ENCODE measurements at regions not wholly inside any gene's neighbourhood (a gene's known extent, or its start where the extent isn't known, plus 50 kb on each side); places are given as distances from the start of the nearest gene placed in this dataset.
A peak's percentile ranks its signal among the peaks of the same experiment; 100 is the strongest.

DNA sequence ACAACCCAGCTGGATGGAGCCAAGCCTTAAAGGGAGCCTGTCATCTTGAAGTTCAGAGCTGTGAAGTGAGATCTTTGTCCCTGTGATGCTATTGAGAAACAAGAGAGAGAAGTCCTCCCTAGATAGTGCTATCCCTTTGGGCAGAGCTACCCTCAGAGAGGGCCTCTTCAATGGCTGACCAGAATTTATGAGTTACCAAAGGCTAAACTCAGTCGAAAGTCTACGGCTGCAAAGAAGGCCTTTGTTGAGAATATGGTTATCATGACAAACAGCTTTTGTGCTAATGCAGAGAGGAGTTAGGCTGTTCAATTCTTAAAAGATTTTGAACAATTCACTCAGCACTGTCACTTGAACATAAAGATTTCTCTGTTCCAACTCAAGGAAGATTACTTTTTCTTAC lies 65.9 kb upstream of the C3orf80 start:
- Mint-ChIP-seq H3K36me3 (no peaks in the 10 kb centered on the region), H3K9me3 (no peaks in the 10 kb centered on the region), H3K4me1 (peaks cover 0 to 3% (median 0%) of the 10 kb centered on the region in 7 donors), H3K4me3 (no peak overlapping the region), H3K27ac (no peak overlapping the region), H3K27me3 (peaks cover 0 to 33% (median 17%) of the 10 kb centered on the region in 5 donors)
- ATAC-seq = no peak
- H3K4me3 ChIP-seq (ENCODE audit: low read length) = no peak overlapping the region
- ChIA-PET CTCF (no interaction called here), POLR2A (no interaction called here)
- no peaks in the 10 kb centered on the region for H3K36me3 ChIP-seq (ENCODE audit: control insufficient read depth in 2 of 3, insufficient read depth in 3 of 3, low read length in 3 of 3)
- no peak overlapping the region for H3K27ac ChIP-seq (ENCODE audit: low read depth, low read length)
- intact Hi-C loops (cut with micrococcal nuclease) = no loop called here
- H3K4me1 ChIP-seq (ENCODE audit: control insufficient read depth in 2 of 2, insufficient read depth in 2 of 2, low read length in 2 of 2) = no peaks in the 10 kb centered on the region
- no peak for DNase-seq
- H3K9me3 ChIP-seq (ENCODE audit: control insufficient read depth in 2 of 3, low read length in 3 of 3) = no peaks in the 10 kb centered on the region
- H3K27me3 ChIP-seq (ENCODE audit: control insufficient read depth in 2 of 2, insufficient read depth in 2 of 2, low read length in 2 of 2) = no peaks in the 10 kb centered on the region

DNA sequence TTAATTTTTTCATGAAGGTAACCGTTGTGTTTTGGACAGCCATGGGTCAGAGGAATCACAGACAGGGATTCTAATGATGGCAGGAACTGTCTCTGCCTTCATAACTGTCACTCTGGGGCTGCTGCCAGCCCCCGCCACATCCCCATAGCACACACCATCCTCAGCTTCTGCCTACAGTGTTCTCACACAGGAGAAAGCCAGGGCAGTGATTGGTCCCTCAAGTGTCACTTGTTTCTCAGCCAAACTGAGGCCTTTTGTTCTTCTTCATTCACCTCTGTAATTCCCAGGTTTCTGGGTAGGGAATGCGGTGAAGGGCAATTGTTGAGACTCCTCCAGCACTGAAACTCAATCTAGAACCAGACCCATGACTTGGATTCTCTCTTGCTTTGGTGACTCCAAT lies 65.4 kb upstream of the C3orf80 start:
- no peaks in the 10 kb centered on the region for H3K9me3 Mint-ChIP-seq
- POLR2A ChIA-PET = no interaction called here
- ATAC-seq = no peak

DNA sequence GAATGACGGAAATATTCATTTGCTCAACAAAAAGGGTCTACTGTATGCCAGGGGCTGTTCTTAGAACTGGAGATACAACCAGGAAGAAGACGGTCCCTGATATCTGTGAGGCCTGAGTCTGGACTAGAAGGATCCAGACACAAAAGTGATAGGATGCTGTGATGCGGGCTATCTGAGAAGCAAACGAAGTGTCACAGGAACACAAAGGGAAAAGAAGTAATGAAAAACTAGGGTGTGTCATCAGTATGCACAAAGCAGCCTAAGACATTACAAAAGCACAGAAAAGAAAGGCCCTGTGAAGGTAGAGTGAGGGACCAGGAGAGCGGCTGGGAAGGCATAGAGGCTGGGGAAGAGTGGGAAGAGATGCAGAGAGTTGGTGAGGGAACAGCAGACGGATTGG lies 63.3 kb upstream of the C3orf80 start:
- Histone ChIP-seq H3K27me3 (ENCODE audit: control insufficient read depth in 2 of 2, insufficient read depth in 2 of 2, low read length in 2 of 2) (no peaks in the 10 kb centered on the region), H3K27ac (ENCODE audit: low read depth, low read length) (no peak overlapping the region), H3K9me3 (ENCODE audit: control insufficient read depth in 2 of 3, low read length in 3 of 3) (no peaks in the 10 kb centered on the region), H3K4me1 (ENCODE audit: control insufficient read depth in 2 of 2, insufficient read depth in 2 of 2, low read length in 2 of 2) (no peaks in the 10 kb centered on the region), H3K4me3 (ENCODE audit: low read length) (no peak overlapping the region), H3K36me3 (ENCODE audit: control insufficient read depth in 2 of 3, insufficient read depth in 3 of 3, low read length in 3 of 3) (no peaks in the 10 kb centered on the region)
- Mint-ChIP-seq H3K4me3 (no peak overlapping the region), H3K27ac (no peak overlapping the region), H3K27me3 (peaks cover 0 to 33% (median 17%) of the 10 kb centered on the region in 5 donors), H3K4me1 (peaks cover 0 to 3% (median 0%) of the 10 kb centered on the region in 7 donors), H3K36me3 (no peaks in the 10 kb centered on the region), H3K9me3 (no peaks in the 10 kb centered on the region)
- DNase-seq (no peak), ATAC-seq (no peak)
- ChIA-PET CTCF (no interaction called here), POLR2A (no interaction called here)
- intact Hi-C loops (cut with micrococcal nuclease) = loop anchor here in 1 of 2 donors (5.0 kb wide), 1 partner anchor 235 kb away; the partner anchor contains the start of genes IFT80 and SMC4

More for the DNA sequence above, 65.4 kb upstream of the C3orf80 start:
- Mint-ChIP-seq H3K36me3 (no peaks in the 10 kb centered on the region), H3K27me3 (peaks cover 0 to 33% (median 17%) of the 10 kb centered on the region in 5 donors), H3K4me3 (no peak overlapping the region), H3K27ac (no peak overlapping the region), H3K4me1 (peaks cover 0 to 3% (median 0%) of the 10 kb centered on the region in 7 donors)
- intact Hi-C loops (cut with micrococcal nuclease) = loop anchor here in 1 of 2 donors (5.0 kb wide), 1 partner anchor 237 kb away; the partner anchor contains the start of genes IFT80 and SMC4
- CTCF ChIA-PET = interaction anchor here (0.7 kb wide), 1 partner anchor 281 kb away, joined by 3 read pairs; no protein-coding TSS in a partner anchor
- Histone ChIP-seq H3K27ac (ENCODE audit: low read depth, low read length) (no peak overlapping the region), H3K36me3 (ENCODE audit: control insufficient read depth in 2 of 3, insufficient read depth in 3 of 3, low read length in 3 of 3) (no peaks in the 10 kb centered on the region), H3K9me3 (ENCODE audit: control insufficient read depth in 2 of 3, low read length in 3 of 3) (no peaks in the 10 kb centered on the region), H3K27me3 (ENCODE audit: control insufficient read depth in 2 of 2, insufficient read depth in 2 of 2, low read length in 2 of 2) (no peaks in the 10 kb centered on the region), H3K4me3 (ENCODE audit: low read length) (no peak overlapping the region), H3K4me1 (ENCODE audit: control insufficient read depth in 2 of 2, insufficient read depth in 2 of 2, low read length in 2 of 2) (no peaks in the 10 kb centered on the region)
- DNase-seq = no peak

DNA sequence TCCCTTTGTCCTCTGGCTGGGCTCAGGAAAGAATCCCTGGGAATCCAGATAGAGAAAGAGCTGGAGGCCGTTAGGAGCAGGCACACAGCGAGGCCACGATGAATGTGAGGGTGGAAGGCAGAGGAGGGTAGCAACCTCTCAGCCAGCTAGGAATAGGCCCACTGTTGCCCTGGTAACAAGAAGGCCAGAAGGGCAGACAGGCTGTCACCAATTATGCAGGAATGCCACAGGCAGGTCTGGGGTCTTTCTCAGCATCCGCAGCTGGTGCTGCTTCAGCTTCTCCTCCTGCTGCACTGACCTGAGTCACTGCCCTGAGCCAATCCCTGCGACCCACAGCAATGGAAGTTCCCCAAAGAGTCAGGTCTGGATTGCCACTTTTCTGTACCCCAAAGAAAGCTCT lies 62.8 kb upstream of the C3orf80 start:
- Mint-ChIP-seq H3K9me3 (no peaks in the 10 kb centered on the region), H3K27ac (no peak overlapping the region), H3K36me3 (no peaks in the 10 kb centered on the region), H3K4me1 (peaks cover 0 to 3% (median 0%) of the 10 kb centered on the region in 7 donors), H3K27me3 (peaks cover 0 to 33% (median 17%) of the 10 kb centered on the region in 5 donors), H3K4me3 (no peak overlapping the region)
- no peak overlapping the region for H3K27ac ChIP-seq (ENCODE audit: low read depth, low read length)
- ChIA-PET CTCF (interaction anchor here (1.0 to 1.9 kb wide), 3 partner anchors 13 to 251 kb away, joined by 3 to 10 read pairs (median 4); no protein-coding TSS in a partner anchor), POLR2A (no interaction called here)
- ATAC-seq (no peak), DNase-seq (no peak)
- intact Hi-C loops (cut with micrococcal nuclease) = loop anchor here in 1 of 2 donors (5.0 kb wide), 1 partner anchor 235 kb away; the partner anchor contains the start of genes IFT80 and SMC4
- H3K4me3 ChIP-seq (ENCODE audit: low read length) = no peak overlapping the region
- no peaks in the 10 kb centered on the region for H3K9me3 ChIP-seq (ENCODE audit: control insufficient read depth in 2 of 3, low read length in 3 of 3)
- no peaks in the 10 kb centered on the region for H3K4me1 ChIP-seq (ENCODE audit: control insufficient read depth in 2 of 2, insufficient read depth in 2 of 2, low read length in 2 of 2)
- no peaks in the 10 kb centered on the region for H3K36me3 ChIP-seq (ENCODE audit: control insufficient read depth in 2 of 3, insufficient read depth in 3 of 3, low read length in 3 of 3)
- H3K27me3 ChIP-seq (ENCODE audit: control insufficient read depth in 2 of 2, insufficient read depth in 2 of 2, low read length in 2 of 2) = no peaks in the 10 kb centered on the region

DNA sequence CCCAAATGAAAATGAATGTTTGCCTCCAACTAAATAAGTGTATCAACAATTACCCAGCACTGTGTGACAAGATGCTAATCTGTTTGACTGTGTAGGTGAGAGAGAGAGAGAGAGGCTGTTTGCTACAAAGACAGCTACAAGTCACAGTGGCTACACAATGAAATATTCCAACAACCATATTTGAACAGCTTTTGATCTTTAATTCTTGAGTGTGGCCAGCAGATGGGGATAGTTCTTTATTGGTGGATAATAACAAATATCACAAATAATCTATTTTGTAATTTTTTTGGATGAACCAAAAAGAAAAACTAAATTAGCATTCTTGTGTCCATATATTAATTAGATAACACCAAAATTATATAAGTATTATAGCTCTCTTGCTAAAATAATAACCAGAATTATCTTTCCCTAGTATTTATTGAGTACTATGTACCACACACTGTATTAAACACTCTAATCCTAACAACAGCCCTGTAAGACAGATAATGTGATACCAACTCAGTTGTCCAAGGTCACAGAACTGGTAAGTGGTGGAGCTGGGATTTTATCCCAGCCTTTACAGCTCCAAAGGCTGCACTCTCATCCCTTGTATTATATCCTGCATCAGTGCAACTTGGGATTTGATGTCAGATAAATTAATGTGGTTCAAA lies 61.9 kb upstream of the C3orf80 start:
- Mint-ChIP-seq H3K27ac (no peak overlapping the region), H3K27me3 (peaks cover 0 to 33% (median 17%) of the 10 kb centered on the region in 5 donors), H3K4me3 (no peak overlapping the region), H3K36me3 (no peaks in the 10 kb centered on the region), H3K4me1 (peaks cover 0 to 3% (median 0%) of the 10 kb centered on the region in 7 donors), H3K9me3 (no peaks in the 10 kb centered on the region)
- Histone ChIP-seq H3K4me3 (ENCODE audit: low read length) (no peak overlapping the region), H3K27ac (ENCODE audit: low read depth, low read length) (no peak overlapping the region), H3K9me3 (ENCODE audit: control insufficient read depth in 2 of 3, low read length in 3 of 3) (no peaks in the 10 kb centered on the region), H3K36me3 (ENCODE audit: control insufficient read depth in 2 of 3, insufficient read depth in 3 of 3, low read length in 3 of 3) (no peaks in the 10 kb centered on the region), H3K4me1 (ENCODE audit: control insufficient read depth in 2 of 2, insufficient read depth in 2 of 2, low read length in 2 of 2) (no peaks in the 10 kb centered on the region), H3K27me3 (ENCODE audit: control insufficient read depth in 2 of 2, insufficient read depth in 2 of 2, low read length in 2 of 2) (no peaks in the 10 kb centered on the region)
- intact Hi-C loops (cut with micrococcal nuclease) = loop anchor here (1.0 to 5.0 kb wide), 4 partner anchors 180 to 323 kb away; partner anchors contain the start of genes IFT80 (in 1 of the 2) and SMC4 (in 1 of the 2)
- POLR2A ChIA-PET = interaction anchor here (0.6 kb wide), 1 partner anchor 390 kb away, joined by 3 read pairs; no protein-coding TSS in a partner anchor
- ATAC-seq (no peak), DNase-seq (peak in 4 of 9 donors; percentile 1 to 19 (median 7))
- CTCF ChIA-PET = interaction anchor here (0.5 to 1.9 kb wide), 5 partner anchors 14 to 252 kb away, joined by 3 to 10 read pairs (median 4); no protein-coding TSS in a partner anchor

DNA sequence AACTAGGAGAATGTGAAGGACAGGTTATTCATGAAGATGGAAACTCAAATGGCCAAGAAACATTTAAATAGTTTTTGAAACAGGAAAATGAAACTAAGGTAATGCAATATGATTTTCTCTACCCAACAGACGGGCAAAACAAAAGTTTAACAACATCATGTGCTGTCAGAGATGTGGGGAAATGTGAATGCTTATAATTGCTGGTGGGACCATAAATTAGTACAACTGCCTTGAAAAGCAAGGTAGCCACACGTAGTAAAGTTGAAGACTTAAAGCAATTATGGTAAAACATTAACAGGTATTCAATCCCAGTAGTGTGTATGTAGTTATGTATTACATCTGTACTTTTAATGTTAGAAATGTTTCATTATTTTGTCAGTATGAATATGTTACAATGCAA lies 57.0 kb upstream of the C3orf80 start:
- peaks cover 0 to 15% (median 8%) of the 10 kb centered on the region in 7 donors for H3K4me1 Mint-ChIP-seq
- H3K4me3 Mint-ChIP-seq = no peak overlapping the region
- peaks cover 0 to 28% (median 0%) of the 10 kb centered on the region in 5 donors for H3K27me3 Mint-ChIP-seq
- intact Hi-C loops (cut with micrococcal nuclease) = no loop called here
- Histone ChIP-seq H3K4me1 (ENCODE audit: control insufficient read depth in 2 of 2, insufficient read depth in 2 of 2, low read length in 2 of 2) (no peaks in the 10 kb centered on the region), H3K27ac (ENCODE audit: low read depth, low read length) (no peak overlapping the region), H3K36me3 (ENCODE audit: control insufficient read depth in 2 of 3, insufficient read depth in 3 of 3, low read length in 3 of 3) (no peaks in the 10 kb centered on the region), H3K27me3 (ENCODE audit: control insufficient read depth in 2 of 2, insufficient read depth in 2 of 2, low read length in 2 of 2) (no peaks in the 10 kb centered on the region), H3K4me3 (ENCODE audit: low read length) (no peak overlapping the region), H3K9me3 (ENCODE audit: control insufficient read depth in 2 of 3, low read length in 3 of 3) (no peaks in the 10 kb centered on the region)
- ATAC-seq (no peak), DNase-seq (no peak)
- POLR2A ChIA-PET = no interaction called here
- H3K27ac Mint-ChIP-seq = no peak overlapping the region
- H3K36me3 Mint-ChIP-seq = no peaks in the 10 kb centered on the region
- peaks cover 0 to 2% (median 0%) of the 10 kb centered on the region in 11 donors for H3K9me3 Mint-ChIP-seq
- CTCF ChIA-PET = no interaction called here
